Heart left ventricle (tissue), 16 donors: ENCODE measurements at regions not wholly inside any gene's neighbourhood (a gene's known extent, or its start where the extent isn't known, plus 50 kb on each side); places are given as distances from the start of the nearest gene placed in this dataset.

Experiments
- ATAC-seq, 4 donors: fragments of 200-7000 bp; cut with Tn5 transposase; one replicate each; pipeline ENCODE4 v1.9.1; 2020 to 2022; ENCODE audit warnings: moderate library complexity in 4 of 4, mild to moderate bottlenecking in 3 of 4, moderate number of reproducible peaks in 1 of 4
- DNase-seq, 5 donors: peaks; one replicate each; pipeline ENCODE4 v3.0.0-alpha.2; 2020
- H3K27ac ChIP-seq, 12 donors: fragments of 200-600 bp; sonication (generic) in 4 of 12; one replicate each; pipeline versions ENCODE4 v1.5.0 to v1.8.0; 2016 to 2022; ENCODE audit warnings: mild to moderate bottlenecking in 2 of 12
- H3K27me3 ChIP-seq, 9 donors: fragments of 200-600 bp; sonication (generic) in 2 of 9; one replicate each; pipeline versions ENCODE4 v1.5.1 to v1.8.0; 2016 to 2022; ENCODE audit warnings: mild to moderate bottlenecking in 3 of 9
- H3K36me3 ChIP-seq, 9 donors: fragments of 200-600 bp; sonication (generic) in 2 of 9; one replicate each; pipeline versions ENCODE4 v1.5.0 to v1.8.0; 2018 to 2022; ENCODE audit warnings: mild to moderate bottlenecking in 2 of 9
- H3K4me1 ChIP-seq, 12 donors: fragments of 200-600 bp; sonication (generic) in 4 of 12; one replicate each; pipeline versions ENCODE4 v1.5.0 to v1.8.0; 2016 to 2022; ENCODE audit warnings: mild to moderate bottlenecking in 3 of 12
- H3K4me3 ChIP-seq, 12 donors: fragments of 200-600 bp; sonication (generic) in 4 of 12; one replicate each; pipeline versions ENCODE4 v1.5.0 to v1.8.0; 2017 to 2022; ENCODE audit warnings: mild to moderate bottlenecking in 9 of 12, moderate library complexity in 4 of 12
- H3K9me3 ChIP-seq, 12 donors: fragments of 200-600 bp; sonication (generic) in 4 of 12; one replicate each; pipeline versions ENCODE4 v1.5.0 to v1.8.0; 2016 to 2022; ENCODE audit warnings: mild to moderate bottlenecking in 1 of 12
- CTCF ChIP-seq, 12 donors: fragments of 200-600 bp; sonication (generic) in 4 of 12; IDR thresholded peaks; one replicate each; pipeline versions ENCODE4 v1.5.0 to v1.8.0; 2018 to 2022; ENCODE audit warnings: antibody characterized with exemption in 12 of 12, mild to moderate bottlenecking in 5 of 12
- POLR2A ChIP-seq, 2 donors: fragments of 450-650 bp; IDR thresholded peaks; one replicate each; pipeline ENCODE4 v1.6.1; 2017; ENCODE audit warnings: antibody characterized with exemption in 2 of 2, mild to moderate bottlenecking in 2 of 2, moderate library complexity in 2 of 2
- WGBS, 4 donors: extraction: QIAGEN DNeasy Blood & Tissue Kit in 2 of 4; methylation state at CpG; one replicate each; pipeline versions ENCODE4 v1.1.5 to v1.1.7; 2013 to 2018; 5-methylcytosine and 5-hydroxymethylcytosine counted together
- intact Hi-C, 10 donors: fragments of 100-400 bp; cut with DNase I; formaldehyde crosslinking; loops; one replicate each; pipeline versions ENCODE4 v1.11.1 to v1.14.2; 2022
- donor health status: ischemic (EF 13 %, LVEDD 7.1; RV severe dilation, severe dysfunction).
- donor health status: healthy with polysubstance abuse.
- donor health status: DM: no; HTN: yes; CAD: no.
- donor health status: DM: no; HTN: no; CAD: no.
- donor health status: ischemic (EF 25% LVEDD 6.9; RV normal size, moderate dysfunction).
- donor health status: ischemic (EF 25% LVEDD 5.7; RV mildly dilated, moderate dysfunction).
- donor health status: healthy.
- donor health status: DM: yes; HTN: yes; CAD: no.
- donor health status: ischemic (EF 35%, LVEDD 5.7; RV mildly dilated, moderate dysfunction).
- donor health status: nonischemic (EF 11% LVEDD 7.7; RV severe dilation, severe dysfunction).
- donor health status: DM: yes; HTN: yes; CAD: no.
- donor health status: PGD.
- donor health status: ischemic (EF 29% LVEDD 5.4; RV normal size, mild dysfunction).
- donor health status: nonischemic (EF 23%, LVEDD 6.1; RV moderate dilation, normal function).

GRCh38 chr2:65565681-65566080 is 133.3 kb upstream of the SPRED2 start:
- intact Hi-C loops: loop anchor here in 3 of 10 donors (5.0 to 10.0 kb wide), 3 partner anchors 498 to 631 kb away; no protein-coding TSS in a partner anchor
- no peak overlapping the region for H3K4me3 ChIP-seq
- ATAC-seq (no peak), DNase-seq (no peak)
- TF ChIP-seq POLR2A (IDR thresholded peaks at IDR 0.05): no peak
- TF ChIP-seq CTCF (IDR thresholded peaks at IDR 0.05): no peak
- H3K36me3 ChIP-seq: no peaks in the 10 kb centered on the region
- H3K9me3 ChIP-seq: no peaks in the 10 kb centered on the region
- WGBS, 4 donors: 63 to 93% (median 84%) methylated on average over 5 to 8 of the region's 8 CpGs
- H3K4me1 ChIP-seq: no peaks in the 10 kb centered on the region
- H3K27ac ChIP-seq: no peak overlapping the region
- H3K27me3 ChIP-seq: no peaks in the 10 kb centered on the region

GRCh38 chr2:65564299-65564698 is 131.9 kb upstream of the SPRED2 start:
- H3K36me3 ChIP-seq: no peaks in the 10 kb centered on the region
- intact Hi-C loops: loop anchor here in 2 of 10 donors (10.0 kb wide), 2 partner anchors 499 to 629 kb away; no protein-coding TSS in a partner anchor
- 91 to 95% (median 93%) methylated on average over 3 to 4 of the region's 4 CpGs for WGBS, 4 donors
- no peak overlapping the region for H3K27ac ChIP-seq
- no peaks in the 10 kb centered on the region for H3K27me3 ChIP-seq
- H3K9me3 ChIP-seq: no peaks in the 10 kb centered on the region
- no peak for ATAC-seq
- TF ChIP-seq POLR2A (IDR thresholded peaks at IDR 0.05): no peak
- no peak for TF ChIP-seq CTCF (IDR thresholded peaks at IDR 0.05)
- H3K4me1 ChIP-seq: no peaks in the 10 kb centered on the region
- no peak overlapping the region for H3K4me3 ChIP-seq
- no peak for DNase-seq

- Histone ChIP-seq H3K27me3 (no peaks in the 10 kb centered on the region), H3K9me3 (no peaks in the 10 kb centered on the region), H3K27ac (no peak overlapping the region), H3K4me3 (no peak overlapping the region), H3K4me1 (no peaks in the 10 kb centered on the region), H3K36me3 (no peaks in the 10 kb centered on the region)
- ATAC-seq (peak; percentile 81 to 94 (median 90)), DNase-seq (peak; percentile 47 to 84 (median 70))
- whole genome bisulfite sequencing, 4 donors: 48 to 58% (median 50%) methylated on average over 3 of the region's 3 CpGs
- TF ChIP-seq POLR2A (IDR thresholded peaks at IDR 0.05): no peak
- no peak for TF ChIP-seq CTCF (IDR thresholded peaks at IDR 0.05)
- intact Hi-C loops: loop anchor here in 2 of 10 donors (10.0 kb wide), 2 partner anchors 498 to 628 kb away; no protein-coding TSS in a partner anchor
These were observed 130.5 kb upstream of the SPRED2 start for GRCh38 chr2:65562890-65563289.

- no peak for ATAC-seq
- WGBS, 4 donors: 72 to 79% (median 73%) methylated on average over 9 of the region's 9 CpGs
These were observed 126.3 kb upstream of the SPRED2 start for GRCh38 chr2:65558743-65559142.

More at GRCh38 chr2:65558743-65559142, 126.3 kb upstream of the SPRED2 start:
- intact Hi-C loops: no loop called here
- Histone ChIP-seq H3K4me3 (no peak overlapping the region), H3K9me3 (no peaks in the 10 kb centered on the region), H3K27me3 (no peaks in the 10 kb centered on the region), H3K4me1 (peaks cover 0 to under 1% (median 0%) of the 10 kb centered on the region in 12 donors), H3K36me3 (no peaks in the 10 kb centered on the region), H3K27ac (no peak overlapping the region)
- no peak for DNase-seq
- TF ChIP-seq POLR2A (IDR thresholded peaks at IDR 0.05): no peak
- no peak for TF ChIP-seq CTCF (IDR thresholded peaks at IDR 0.05)
